Lower lobe of right lung (tissue), 2 donors: ENCODE measurements at regions not wholly inside any gene's neighbourhood (a gene's known extent, or its start where the extent isn't known, plus 50 kb on each side); places are given as distances from the start of the nearest gene placed in this dataset.
A peak's percentile ranks its signal among the peaks of the same experiment; 100 is the strongest.

Experiments used
- ATAC-seq, 2 donors: fragments of 200-7000 bp; cut with Tn5 transposase; one replicate each; pipeline ENCODE4 v1.9.1; 2020 to 2022; ENCODE audit warnings: mild to moderate bottlenecking in 2 of 2, moderate library complexity in 2 of 2
- DNase-seq: peaks from one replicate; pipeline ENCODE4 v3.0.0-alpha.2; 2020
- H3K27ac ChIP-seq: fragments of 200-600 bp; one replicate; pipeline ENCODE4 v1.8.0; 2022
- H3K27me3 ChIP-seq: fragments of 200-600 bp; one replicate; pipeline ENCODE4 v1.8.0; 2022; ENCODE audit warnings: low read depth
- H3K36me3 ChIP-seq: fragments of 200-600 bp; one replicate; pipeline ENCODE4 v1.8.0; 2022; ENCODE audit warnings: mild to moderate bottlenecking
- H3K4me1 ChIP-seq: fragments of 200-600 bp; one replicate; pipeline ENCODE4 v1.8.0; 2022
- H3K4me3 ChIP-seq: fragments of 200-600 bp; one replicate; pipeline ENCODE4 v1.8.0; 2022; ENCODE audit warnings: mild to moderate bottlenecking
- H3K9me3 ChIP-seq: fragments of 200-600 bp; one replicate; pipeline ENCODE4 v1.8.0; 2022
- CTCF ChIP-seq: fragments of 200-600 bp; IDR thresholded peaks from one replicate; pipeline ENCODE4 v1.8.0; 2022; ENCODE audit warnings: antibody characterized with exemption, mild to moderate bottlenecking
- intact Hi-C: fragments of 100-400 bp; cut with DNase I; formaldehyde crosslinking; loops from one replicate; pipeline ENCODE4 v1.11.0; 2022
- donor health status: DM: no; HTN: yes; CAD: no; lungs with severe emphysema.

GRCh38 chr22:20652130-20652529, 121.8 kb upstream of the SERPIND1 start:
- no peak for DNase-seq
- Histone ChIP-seq H3K36me3 (no peaks in the 10 kb centered on the region), H3K9me3 (no peaks in the 10 kb centered on the region), H3K4me1 (no peaks in the 10 kb centered on the region), H3K4me3 (no peak overlapping the region), H3K27ac (no peak overlapping the region), H3K27me3 (no peaks in the 10 kb centered on the region)
- TF ChIP-seq CTCF: no peak
- intact Hi-C loops: no loop called here
- no peak for ATAC-seq

GRCh38 chr22:20652582-20652981, 121.3 kb upstream of the SERPIND1 start:
- Histone ChIP-seq H3K4me1 (no peaks in the 10 kb centered on the region), H3K27me3 (no peaks in the 10 kb centered on the region), H3K27ac (no peak overlapping the region), H3K36me3 (no peaks in the 10 kb centered on the region), H3K9me3 (no peaks in the 10 kb centered on the region), H3K4me3 (no peak overlapping the region)
- DNase-seq (no peak), ATAC-seq (no peak)
- intact Hi-C loops: no loop called here
- no peak for TF ChIP-seq CTCF

GRCh38 chr22:20653012-20653794, 120.7 kb upstream of the SERPIND1 start:
- H3K4me1 ChIP-seq: no peaks in the 10 kb centered on the region
- H3K9me3 ChIP-seq: no peaks in the 10 kb centered on the region
- ATAC-seq (no peak), DNase-seq (no peak)
- no peak overlapping the region for H3K27ac ChIP-seq
- no peak overlapping the region for H3K4me3 ChIP-seq
- H3K36me3 ChIP-seq: no peaks in the 10 kb centered on the region
- intact Hi-C loops: no loop called here
- TF ChIP-seq CTCF: no peak
- H3K27me3 ChIP-seq: no peaks in the 10 kb centered on the region

- Histone ChIP-seq H3K4me3 (no peak overlapping the region), H3K27ac (no peak overlapping the region), H3K4me1 (no peaks in the 10 kb centered on the region), H3K27me3 (no peaks in the 10 kb centered on the region), H3K9me3 (no peaks in the 10 kb centered on the region), H3K36me3 (no peaks in the 10 kb centered on the region)
- no peak for DNase-seq
- intact Hi-C loops: no loop called here
- no peak for TF ChIP-seq CTCF
- ATAC-seq: no peak
These were observed 120.0 kb upstream of the SERPIND1 start for GRCh38 chr22:20653795-20654342.

- Histone ChIP-seq H3K9me3 (no peaks in the 10 kb centered on the region), H3K4me3 (no peak overlapping the region), H3K36me3 (no peaks in the 10 kb centered on the region), H3K4me1 (no peaks in the 10 kb centered on the region), H3K27me3 (no peaks in the 10 kb centered on the region), H3K27ac (no peak overlapping the region)
- intact Hi-C loops: no loop called here
- DNase-seq: peak; percentile 76
- ATAC-seq: peak; percentile 92 to 97
- TF ChIP-seq CTCF: no peak
These were observed 119.3 kb upstream of the SERPIND1 start for GRCh38 chr22:20654343-20655208.
